CD4-positive, alpha-beta T cell treated with Interleukin-12 subunit alpha and Interleukin-12 subunit beta, for 1 hour (primary cell): ENCODE measurements at regions not wholly inside any gene's neighbourhood (a gene's known extent, or its start where the extent isn't known, plus 50 kb on each side); places are given as distances from the start of the nearest gene placed in this dataset.

Source experiments
- DNase-seq: peaks from one replicate; pipeline ENCODE4 v3.0.0-alpha.2; 2020

- no peak for DNase-seq
Measured at GRCh38 chr10:129396021-129396722, 70.9 kb upstream of the MGMT start.

- no peak for DNase-seq
Measured at GRCh38 chr10:129397198-129397974, 69.7 kb upstream of the MGMT start.

GRCh38 chr10:129398711-129399141, 68.3 kb upstream of the MGMT start:
- DNase-seq = no peak

GRCh38 chr10:129400426-129400825, 66.6 kb upstream of the MGMT start:
- no peak for DNase-seq

GRCh38 chr10:129402459-129402858, 64.6 kb upstream of the MGMT start:
- DNase-seq = no peak

- no peak for DNase-seq
Measured at GRCh38 chr10:129404091-129404490, 63.0 kb upstream of the MGMT start.

GRCh38 chr10:129405389-129405788, 61.7 kb upstream of the MGMT start:
- no peak for DNase-seq

- no peak for DNase-seq
Measured at GRCh38 chr10:129410688-129411392, 56.2 kb upstream of the MGMT start.

GRCh38 chr10:129411393-129411705, 55.7 kb upstream of the MGMT start:
- no peak for DNase-seq

GRCh38 chr10:129411772-129412171, 55.3 kb upstream of the MGMT start:
- DNase-seq = no peak

GRCh38 chr10:129413024-129413423, 54.0 kb upstream of the MGMT start:
- no peak for DNase-seq

GRCh38 chr10:129415215-129416140, 51.6 kb upstream of the MGMT start:
- DNase-seq = no peak

GRCh38 chr10:129416155-129416554, 50.9 kb upstream of the MGMT start:
- no peak for DNase-seq

- no peak for DNase-seq
Measured at GRCh38 chr10:129416956-129417765, 49.9 kb upstream of the MGMT start.
